ENCODE measurements at regions not wholly inside any gene's neighbourhood (a gene's known extent, or its start where the extent isn't known, plus 50 kb on each side); places are given as distances from the start of the nearest gene placed in this dataset.

DNA sequence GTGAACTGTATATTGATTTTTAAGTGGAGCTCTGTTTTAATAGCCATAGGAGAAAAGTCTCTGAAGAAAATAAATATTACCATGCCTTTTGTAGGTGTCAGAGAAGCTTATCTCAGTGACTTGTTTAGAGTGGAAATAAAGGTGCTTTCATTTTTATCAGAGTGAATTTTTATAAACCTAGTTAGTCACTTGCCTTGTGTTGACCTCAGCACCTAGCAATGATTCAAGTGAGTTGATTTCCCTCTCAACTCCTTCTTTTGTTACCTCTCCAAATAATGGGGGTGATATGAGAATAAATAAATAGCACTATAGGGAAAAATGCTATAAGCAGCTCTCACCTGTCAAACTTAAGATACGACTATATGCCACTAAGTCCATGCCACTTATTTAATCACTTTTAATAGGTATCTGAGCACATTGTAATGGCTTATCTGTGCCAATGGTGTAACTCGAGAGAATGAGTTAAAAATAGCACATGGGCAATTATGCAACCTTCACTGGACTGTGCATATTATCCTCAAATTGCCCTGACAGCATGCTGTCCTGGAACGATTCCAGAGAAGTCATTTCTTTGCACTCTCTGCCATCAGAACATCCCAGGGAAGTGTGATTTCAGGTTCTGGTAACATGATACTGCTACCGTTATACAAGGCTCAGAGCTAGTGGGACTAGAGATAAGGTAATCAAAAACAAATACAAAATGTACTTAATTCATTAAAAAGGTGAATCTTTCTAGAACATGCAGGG lies 290.8 kb downstream of the CCDC85A start:
- DNase-seq (ENCODE audit: low read depth, low spot score) = no peak
- TF ChIP-seq, protein P1, sequence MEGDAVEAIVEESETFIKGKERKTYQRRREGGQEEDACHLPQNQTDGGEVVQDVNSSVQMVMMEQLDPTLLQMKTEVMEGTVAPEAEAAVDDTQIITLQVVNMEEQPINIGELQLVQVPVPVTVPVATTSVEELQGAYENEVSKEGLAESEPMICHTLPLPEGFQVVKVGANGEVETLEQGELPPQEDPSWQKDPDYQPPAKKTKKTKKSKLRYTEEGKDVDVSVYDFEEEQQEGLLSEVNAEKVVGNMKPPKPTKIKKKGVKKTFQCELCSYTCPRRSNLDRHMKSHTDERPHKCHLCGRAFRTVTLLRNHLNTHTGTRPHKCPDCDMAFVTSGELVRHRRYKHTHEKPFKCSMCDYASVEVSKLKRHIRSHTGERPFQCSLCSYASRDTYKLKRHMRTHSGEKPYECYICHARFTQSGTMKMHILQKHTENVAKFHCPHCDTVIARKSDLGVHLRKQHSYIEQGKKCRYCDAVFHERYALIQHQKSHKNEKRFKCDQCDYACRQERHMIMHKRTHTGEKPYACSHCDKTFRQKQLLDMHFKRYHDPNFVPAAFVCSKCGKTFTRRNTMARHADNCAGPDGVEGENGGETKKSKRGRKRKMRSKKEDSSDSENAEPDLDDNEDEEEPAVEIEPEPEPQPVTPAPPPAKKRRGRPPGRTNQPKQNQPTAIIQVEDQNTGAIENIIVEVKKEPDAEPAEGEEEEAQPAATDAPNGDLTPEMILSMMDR (IDR thresholded peaks at IDR 0.05; ENCODE audit: low read depth, low read length) = no peak
- in situ Hi-C loops (cut with HindIII; ENCODE audit: low sequenced_read_pairs) = no loop called here
- H3K4me3 ChIP-seq (ENCODE audit: low read depth, low read length) = no peak overlapping the region

DNA sequence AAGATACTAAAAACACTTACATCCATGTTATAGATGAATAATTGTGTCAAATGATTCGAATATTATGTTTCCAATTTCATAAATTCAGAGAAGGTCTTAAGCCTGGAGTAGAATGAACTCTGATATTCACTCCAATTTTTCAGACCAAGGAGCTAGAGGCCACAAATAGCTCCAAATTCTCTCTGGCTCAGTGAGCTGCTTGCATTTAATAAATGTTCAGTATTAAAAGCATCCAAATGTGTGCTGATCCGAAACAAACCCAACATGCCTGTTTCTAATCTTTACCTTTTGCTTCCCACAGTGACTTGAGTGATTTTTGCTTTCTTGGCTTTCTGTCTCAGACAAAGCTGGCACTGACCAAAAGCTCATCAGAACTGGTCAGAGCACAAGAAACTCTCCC lies 291.4 kb downstream of the CCDC85A start:
- in situ Hi-C loops (cut with HindIII; ENCODE audit: low sequenced_read_pairs) = no loop called here
- H3K4me3 ChIP-seq (ENCODE audit: low read depth, low read length) = no peak overlapping the region
- DNase-seq (ENCODE audit: low read depth, low spot score) = no peak
- TF ChIP-seq, protein P1 (IDR thresholded peaks at IDR 0.05; ENCODE audit: low read depth, low read length) = no peak

DNA sequence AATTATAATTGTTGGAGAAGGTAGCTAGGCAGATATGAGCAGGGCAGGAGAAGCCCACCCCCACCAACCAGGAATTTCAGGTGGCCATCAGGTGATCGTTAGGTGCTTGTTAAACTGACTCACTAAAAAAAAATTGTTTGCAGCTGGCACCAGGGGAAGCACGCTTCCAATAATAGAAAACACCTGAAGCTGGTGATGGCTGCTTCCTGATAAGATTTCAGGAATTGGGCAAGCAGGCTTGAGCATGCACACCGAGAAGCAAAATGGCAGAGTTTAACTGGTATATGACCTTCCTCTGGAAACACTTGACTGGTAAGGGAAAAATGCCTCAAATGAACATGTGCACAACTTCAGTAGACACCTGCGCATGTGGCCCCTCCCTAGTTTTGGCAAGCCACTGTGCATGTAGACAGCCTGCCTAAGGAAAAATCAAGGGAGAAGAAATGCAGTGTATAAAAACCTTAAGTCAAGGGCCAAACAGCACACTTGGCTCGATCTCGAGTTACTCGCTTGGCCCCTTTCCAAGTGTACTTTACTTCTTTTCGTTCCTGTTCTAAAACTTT lies 292.8 kb downstream of the CCDC85A start:
- no peak overlapping the region for H3K4me3 ChIP-seq (ENCODE audit: low read depth, low read length)
- in situ Hi-C loops (cut with HindIII; ENCODE audit: low sequenced_read_pairs) = no loop called here
- DNase-seq (ENCODE audit: low read depth, low spot score) = no peak
- TF ChIP-seq, protein P1 (IDR thresholded peaks at IDR 0.05; ENCODE audit: low read depth, low read length) = no peak

DNA sequence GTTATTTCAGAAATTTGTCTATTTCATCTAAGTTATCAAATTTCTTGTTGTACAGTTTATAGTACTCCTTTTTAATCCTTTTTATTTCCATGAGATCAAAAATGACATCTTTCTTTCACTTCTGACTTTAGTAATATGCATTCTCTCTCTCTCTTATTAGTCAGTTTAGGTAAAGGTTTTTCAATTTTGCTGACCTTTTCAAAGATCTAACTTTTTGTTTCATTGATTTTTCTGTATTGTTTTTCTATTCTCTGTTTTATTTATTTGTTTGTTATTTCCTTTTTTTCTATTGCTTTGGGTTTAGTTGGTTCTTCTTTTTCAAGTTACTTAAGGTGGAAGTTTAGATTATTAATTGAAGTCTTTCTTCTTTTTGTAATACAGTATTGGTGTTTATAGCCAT lies 294.2 kb downstream of the CCDC85A start:
- no peak overlapping the region for H3K4me3 ChIP-seq (ENCODE audit: low read depth, low read length)
- TF ChIP-seq, protein P1 (IDR thresholded peaks at IDR 0.05; ENCODE audit: low read depth, low read length) = no peak
- in situ Hi-C loops (cut with HindIII; ENCODE audit: low sequenced_read_pairs) = no loop called here
- DNase-seq (ENCODE audit: low read depth, low spot score) = no peak

DNA sequence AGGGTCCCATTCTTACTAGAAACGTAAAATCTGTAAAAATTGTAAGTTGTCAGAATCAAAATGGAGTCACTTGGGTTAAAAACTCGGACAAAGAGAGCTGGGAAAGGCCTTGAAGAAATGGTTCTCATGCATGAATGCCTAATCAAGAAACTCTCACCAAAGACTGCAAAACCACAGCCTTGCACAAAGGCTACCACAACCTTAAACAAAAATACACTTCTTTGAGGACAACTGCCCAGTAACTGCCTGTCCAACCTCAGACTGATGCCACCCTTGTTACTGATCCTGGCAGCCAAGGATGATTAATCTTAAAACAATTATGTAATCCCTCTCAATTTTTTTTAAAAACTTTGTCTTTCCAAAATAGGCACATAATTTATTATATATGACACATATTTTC lies 299.3 kb downstream of the CCDC85A start:
- TF ChIP-seq, protein P1 (IDR thresholded peaks at IDR 0.05; ENCODE audit: low read depth, low read length) = no peak
- in situ Hi-C loops (cut with HindIII; ENCODE audit: low sequenced_read_pairs) = no loop called here
- DNase-seq (ENCODE audit: low read depth, low spot score) = no peak
- H3K4me3 ChIP-seq (ENCODE audit: low read depth, low read length) = no peak overlapping the region

DNA sequence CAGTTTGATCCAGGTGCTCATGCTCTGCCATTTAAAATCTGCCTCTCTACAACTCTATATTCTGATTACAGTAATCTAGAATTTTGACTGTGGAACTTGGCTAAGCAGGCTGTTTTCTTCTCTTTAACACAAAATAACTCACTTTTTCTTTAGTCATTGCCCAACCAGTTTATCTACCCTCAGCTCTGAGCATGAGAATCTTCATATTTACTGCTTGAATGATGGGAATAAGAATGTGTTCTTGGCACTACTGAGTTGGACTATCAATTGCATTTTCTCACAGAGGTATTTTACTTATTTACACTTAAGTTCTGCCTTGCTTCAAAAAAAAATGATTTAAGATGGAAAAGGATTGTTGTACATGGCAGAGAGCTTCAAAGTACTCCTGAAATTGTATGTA lies 301.1 kb downstream of the CCDC85A start:
- no peak overlapping the region for H3K4me3 ChIP-seq (ENCODE audit: low read depth, low read length)
- TF ChIP-seq, protein P1 (IDR thresholded peaks at IDR 0.05; ENCODE audit: low read depth, low read length) = no peak
- in situ Hi-C loops (cut with HindIII; ENCODE audit: low sequenced_read_pairs) = no loop called here
- DNase-seq (ENCODE audit: low read depth, low spot score) = no peak

Data from astrocyte of the spinal cord (primary cell).